DND-41 (cell line): ENCODE measurements at regions not wholly inside any gene's neighbourhood (a gene's known extent, or its start where the extent isn't known, plus 50 kb on each side); places are given as distances from the start of the nearest gene placed in this dataset.

Source experiments
- EZH2 ChIP-seq: IDR thresholded peaks from 3 replicates; pipeline ENCODE4 v1.6.1; 2012; ENCODE audit warnings: borderline replicate concordance, low read depth, mild to moderate bottlenecking, moderate library complexity, low read length, inconsistent platforms; ENCODE audit not compliant: severe bottlenecking
- TF ChIP-seq, protein P1 (sequence below): IDR thresholded peaks from 2 replicates; pipeline ENCODE4 v1.5.1; 2012; ENCODE audit warnings: borderline replicate concordance, low read length, moderate library complexity, mild to moderate bottlenecking; ENCODE audit not compliant: poor library complexity, severe bottlenecking; ENCODE audit errors: extremely low read depth

DNA sequence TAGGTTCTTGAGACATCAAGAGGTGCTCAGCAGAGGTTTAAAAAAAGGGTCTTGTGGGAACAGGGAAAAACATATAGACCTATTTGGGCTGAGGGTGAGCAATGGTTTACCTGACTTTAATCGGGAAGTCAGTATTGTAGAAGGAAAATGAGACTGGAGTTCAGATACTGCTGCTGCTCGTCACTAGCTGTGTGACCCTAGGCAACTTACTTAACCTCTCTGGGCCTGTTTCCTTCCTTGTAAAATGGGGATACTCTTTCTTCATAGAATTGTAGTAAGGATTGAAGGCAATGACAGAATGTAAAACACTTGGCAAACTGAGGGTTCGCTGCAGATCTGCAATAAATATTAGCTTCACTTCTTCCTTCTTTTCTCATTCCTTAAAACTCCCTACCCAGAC is 327.5 kb upstream of the PROK2 start:
- TF ChIP-seq, protein P1, sequence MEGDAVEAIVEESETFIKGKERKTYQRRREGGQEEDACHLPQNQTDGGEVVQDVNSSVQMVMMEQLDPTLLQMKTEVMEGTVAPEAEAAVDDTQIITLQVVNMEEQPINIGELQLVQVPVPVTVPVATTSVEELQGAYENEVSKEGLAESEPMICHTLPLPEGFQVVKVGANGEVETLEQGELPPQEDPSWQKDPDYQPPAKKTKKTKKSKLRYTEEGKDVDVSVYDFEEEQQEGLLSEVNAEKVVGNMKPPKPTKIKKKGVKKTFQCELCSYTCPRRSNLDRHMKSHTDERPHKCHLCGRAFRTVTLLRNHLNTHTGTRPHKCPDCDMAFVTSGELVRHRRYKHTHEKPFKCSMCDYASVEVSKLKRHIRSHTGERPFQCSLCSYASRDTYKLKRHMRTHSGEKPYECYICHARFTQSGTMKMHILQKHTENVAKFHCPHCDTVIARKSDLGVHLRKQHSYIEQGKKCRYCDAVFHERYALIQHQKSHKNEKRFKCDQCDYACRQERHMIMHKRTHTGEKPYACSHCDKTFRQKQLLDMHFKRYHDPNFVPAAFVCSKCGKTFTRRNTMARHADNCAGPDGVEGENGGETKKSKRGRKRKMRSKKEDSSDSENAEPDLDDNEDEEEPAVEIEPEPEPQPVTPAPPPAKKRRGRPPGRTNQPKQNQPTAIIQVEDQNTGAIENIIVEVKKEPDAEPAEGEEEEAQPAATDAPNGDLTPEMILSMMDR, result no peak
- TF ChIP-seq EZH2, result no peak
